H9 (cell line): ENCODE measurements at regions not wholly inside any gene's neighbourhood (a gene's known extent, or its start where the extent isn't known, plus 50 kb on each side); places are given as distances from the start of the nearest gene placed in this dataset.

ENCODE experiments used
- DNase-seq: peaks from one replicate; pipeline ENCODE4 v3.0.0-alpha.2; 2017
- H2AFZ ChIP-seq: one replicate; pipeline ENCODE4 v1.6.1; 2013; ENCODE audit warnings: mild to moderate bottlenecking, low read length, control low read depth, moderate library complexity
- H2AK5ac ChIP-seq: 2 replicates; pipeline ENCODE4 v1.6.1; 2013; ENCODE audit warnings: low read length, control low read depth, mixed read lengths; ENCODE audit not compliant: insufficient read length
- H2BK120ac ChIP-seq: one replicate; pipeline ENCODE4 v1.6.1; 2013; ENCODE audit warnings: low read depth, mild to moderate bottlenecking, low read length, control low read depth, inconsistent platforms; ENCODE audit not compliant: poor library complexity, severe bottlenecking
- H2BK12ac ChIP-seq: 2 replicates; pipeline ENCODE4 v1.6.1; 2013; ENCODE audit warnings: low read length, control low read depth, mixed read lengths, low read depth; ENCODE audit not compliant: insufficient read length
- H2BK15ac ChIP-seq: 2 replicates; pipeline ENCODE4 v1.6.1; 2013; ENCODE audit warnings: low read depth, low read length, control low read depth
- H2BK20ac ChIP-seq: one replicate; pipeline ENCODE4 v1.6.1; 2013; ENCODE audit warnings: low read depth, mild to moderate bottlenecking, low read length, control low read depth, inconsistent platforms; ENCODE audit not compliant: poor library complexity, severe bottlenecking
- H2BK5ac ChIP-seq: 2 replicates; pipeline ENCODE4 v1.6.1; 2013; ENCODE audit warnings: low read length, control low read depth, mixed read lengths; ENCODE audit not compliant: insufficient read length
- H3K14ac ChIP-seq: 2 replicates; pipeline ENCODE4 v1.6.1; 2013; ENCODE audit warnings: low read length, control low read depth; ENCODE audit not compliant: insufficient read depth
- H3K18ac ChIP-seq: 2 replicates; pipeline ENCODE4 v1.6.1; 2013; ENCODE audit warnings: low read depth, mild to moderate bottlenecking, mixed read lengths, low read length, control low read depth; ENCODE audit not compliant: insufficient read length
- H3K23ac ChIP-seq: 2 replicates; pipeline ENCODE4 v1.6.1; 2013; ENCODE audit warnings: low read length, control low read depth, mixed read lengths, low read depth; ENCODE audit not compliant: insufficient read length
- H3K23me2 ChIP-seq: 2 replicates; pipeline ENCODE4 v1.6.1; 2013; ENCODE audit warnings: low read depth, mild to moderate bottlenecking, mixed read lengths, low read length, control low read depth; ENCODE audit not compliant: insufficient read length, poor library complexity, severe bottlenecking
- H3K27ac ChIP-seq: 2 replicates; pipeline ENCODE4 v1.5.1; 2013; ENCODE audit warnings: low read length, control low read depth, mixed read lengths, low read depth; ENCODE audit not compliant: insufficient read length
- H3K27me3 ChIP-seq: 2 replicates; pipeline ENCODE4 v1.6.1; 2013; ENCODE audit warnings: low read length, control low read depth, inconsistent platforms; ENCODE audit not compliant: insufficient read depth
- H3K4ac ChIP-seq: 2 replicates; pipeline ENCODE4 v1.6.1; 2013; ENCODE audit warnings: low read depth, mild to moderate bottlenecking, control low read depth, inconsistent platforms, low read length, moderate library complexity
- H3K4me1 ChIP-seq: 2 replicates; pipeline ENCODE4 v1.6.1; 2013; ENCODE audit warnings: low read length, control low read depth, inconsistent platforms; ENCODE audit not compliant: insufficient read depth
- H3K4me2 ChIP-seq: 2 replicates; pipeline ENCODE4 v1.6.1; 2013; ENCODE audit warnings: low read length, control low read depth, mixed read lengths; ENCODE audit not compliant: insufficient read length, insufficient read depth
- H3K56ac ChIP-seq: 2 replicates; pipeline ENCODE4 v1.6.1; 2013; ENCODE audit warnings: low read depth, mild to moderate bottlenecking, mixed read lengths, low read length, control low read depth; ENCODE audit not compliant: insufficient read length
- H3K79me1 ChIP-seq: 2 replicates; pipeline ENCODE4 v1.6.1; 2013; ENCODE audit warnings: low read depth, mild to moderate bottlenecking, moderate library complexity, low read length, control low read depth, inconsistent platforms; ENCODE audit not compliant: insufficient read depth, poor library complexity, severe bottlenecking
- H3K79me2 ChIP-seq: 2 replicates; pipeline ENCODE4 v1.6.1; 2013; ENCODE audit warnings: low read length, control low read depth, inconsistent platforms; ENCODE audit not compliant: insufficient read depth
- H3K9ac ChIP-seq: 2 replicates; pipeline ENCODE4 v1.6.1; 2013; ENCODE audit warnings: low read length, control low read depth, mixed read lengths; ENCODE audit not compliant: insufficient read length; ENCODE audit errors: extremely low read depth
- H3K9me3 ChIP-seq: one replicate; pipeline ENCODE4 v1.6.1; 2013; ENCODE audit warnings: low read depth, low read length, inconsistent platforms; ENCODE audit not compliant: control insufficient read depth
- H3T11ph ChIP-seq: one replicate; pipeline ENCODE4 v1.6.1; 2013; ENCODE audit warnings: mild to moderate bottlenecking, low read length, control low read depth, inconsistent platforms
- H4K20me1 ChIP-seq: one replicate; pipeline ENCODE4 v1.6.1; 2013; ENCODE audit not compliant: control insufficient read depth, insufficient read length, insufficient read depth
- H4K5ac ChIP-seq: 2 replicates; pipeline ENCODE4 v1.6.1; 2013; ENCODE audit warnings: low read depth, mild to moderate bottlenecking, mixed read lengths, low read length, control low read depth; ENCODE audit not compliant: insufficient read length
- H4K8ac ChIP-seq: replicated peaks from 2 replicates; pipeline ENCODE4 v1.6.1; 2013; ENCODE audit warnings: low read length, control low read depth, mixed read lengths, low read depth; ENCODE audit not compliant: insufficient read length
- H4K91ac ChIP-seq: 2 replicates; pipeline ENCODE4 v1.6.1; 2013; ENCODE audit warnings: low read depth, mild to moderate bottlenecking, moderate library complexity, mixed read lengths, low read length, control low read depth; ENCODE audit not compliant: insufficient read length
- H3K27ac Mint-ChIP-seq, 3 experiments: 2 replicates in 2 of 3; 3 replicates in 1 of 3; pipeline ENCODE4 v1.8.0; 2020 to 2021; ENCODE audit warnings: mixed read lengths in 3 of 3, mild to moderate bottlenecking in 1 of 3, moderate library complexity in 1 of 3
- H3K27me3 Mint-ChIP-seq: 2 replicates; pipeline ENCODE4 v1.8.0; 2021; ENCODE audit warnings: low read depth, mild to moderate bottlenecking, moderate library complexity, mixed read lengths
- H3K36me3 Mint-ChIP-seq, 3 experiments: 2 replicates in 2 of 3; 3 replicates in 1 of 3; pipeline ENCODE4 v1.8.0; 2020 to 2021; ENCODE audit warnings: low read depth in 3 of 3, mixed read lengths in 3 of 3; ENCODE audit not compliant: insufficient read depth in 1 of 3
- H3K4me1 Mint-ChIP-seq, 2 experiments: 2 replicates each; pipeline ENCODE4 v1.8.0; 2020; ENCODE audit warnings: mixed read lengths in 2 of 2
- H3K4me3 Mint-ChIP-seq, 2 experiments: 2 replicates in 1 of 2; 3 replicates in 1 of 2; pipeline ENCODE4 v1.8.0; 2020 to 2021; ENCODE audit warnings: mild to moderate bottlenecking in 2 of 2, mixed read lengths in 2 of 2, moderate library complexity in 1 of 2
- H3K9me3 Mint-ChIP-seq, 2 experiments: 2 replicates in 1 of 2; 3 replicates in 1 of 2; pipeline ENCODE4 v1.8.0; 2020; ENCODE audit warnings: mild to moderate bottlenecking in 2 of 2, mixed read lengths in 2 of 2, moderate library complexity in 1 of 2
- WGBS: extraction: QIAGEN DNeasy Blood & Tissue Kit; methylation state at CpG from one replicate; pipeline ENCODE4 v1.1.7; 2013; ENCODE audit warnings: missing lambda C conversion rate, low lambda C conversion rate, mixed read lengths; ENCODE audit not compliant: insufficient read length; ENCODE audit errors: extremely low coverage; 5-methylcytosine and 5-hydroxymethylcytosine counted together
- TF ChIP-seq, protein P1 (sequence below): fragments of 200-600 bp; sonication (generic); conservative IDR thresholded peaks from 3 replicates; pipeline ENCODE4 v1.8.0; 2021; ENCODE audit warnings: antibody characterized with exemption, mild to moderate bottlenecking

GRCh38 chr4:128364565-128364964 lies 77.0 kb upstream of the PGRMC2 start:
- TF ChIP-seq, protein P1, sequence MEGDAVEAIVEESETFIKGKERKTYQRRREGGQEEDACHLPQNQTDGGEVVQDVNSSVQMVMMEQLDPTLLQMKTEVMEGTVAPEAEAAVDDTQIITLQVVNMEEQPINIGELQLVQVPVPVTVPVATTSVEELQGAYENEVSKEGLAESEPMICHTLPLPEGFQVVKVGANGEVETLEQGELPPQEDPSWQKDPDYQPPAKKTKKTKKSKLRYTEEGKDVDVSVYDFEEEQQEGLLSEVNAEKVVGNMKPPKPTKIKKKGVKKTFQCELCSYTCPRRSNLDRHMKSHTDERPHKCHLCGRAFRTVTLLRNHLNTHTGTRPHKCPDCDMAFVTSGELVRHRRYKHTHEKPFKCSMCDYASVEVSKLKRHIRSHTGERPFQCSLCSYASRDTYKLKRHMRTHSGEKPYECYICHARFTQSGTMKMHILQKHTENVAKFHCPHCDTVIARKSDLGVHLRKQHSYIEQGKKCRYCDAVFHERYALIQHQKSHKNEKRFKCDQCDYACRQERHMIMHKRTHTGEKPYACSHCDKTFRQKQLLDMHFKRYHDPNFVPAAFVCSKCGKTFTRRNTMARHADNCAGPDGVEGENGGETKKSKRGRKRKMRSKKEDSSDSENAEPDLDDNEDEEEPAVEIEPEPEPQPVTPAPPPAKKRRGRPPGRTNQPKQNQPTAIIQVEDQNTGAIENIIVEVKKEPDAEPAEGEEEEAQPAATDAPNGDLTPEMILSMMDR, result no peak
- Mint-ChIP-seq H3K4me3 (no peak overlapping the region), H3K36me3 (peaks cover 1 to 11% (median 11%) of the 10 kb centered on the region in 3 experiments), H3K27ac (no peak overlapping the region), H3K27me3 (no peaks in the 10 kb centered on the region; the same call in 1 of the 2 replicates), H3K4me1 (no peaks in the 10 kb centered on the region), H3K9me3 (peaks cover 12 to 13% of the 10 kb centered on the region in 2 experiments; a peak in 4 of 5 replicates)
- Histone ChIP-seq H3K4me1 (peaks cover 6% of the 10 kb centered on the region; the same call in 1 of the 2 replicates), H3K56ac (no peak overlapping the region), H2BK5ac (no peak overlapping the region), H4K20me1 (peaks cover 3% of the 10 kb centered on the region), H3K23me2 (no peaks in the 10 kb centered on the region), H3K79me1 (no peaks in the 10 kb centered on the region), H3K27ac (no peak overlapping the region), H3T11ph (no peak overlapping the region), H3K23ac (no peak overlapping the region), H3K14ac (no peak overlapping the region), H3K4me2 (no peak overlapping the region), H3K18ac (no peak overlapping the region), H2BK12ac (no peak overlapping the region), H2BK20ac (no peak overlapping the region), H3K79me2 (no peaks in the 10 kb centered on the region), H3K4ac (no peak overlapping the region), H4K91ac (no peak overlapping the region), H4K5ac (no peak overlapping the region), H2AFZ (no peak overlapping the region), H2BK15ac (no peak overlapping the region), H2BK120ac (no peak overlapping the region), H3K27me3 (no peaks in the 10 kb centered on the region), H2AK5ac (no peak overlapping the region), H3K9me3 (no peaks in the 10 kb centered on the region), H4K8ac (no peak overlapping the region), H3K9ac (no peak overlapping the region)
- DNase-seq, result no peak
- WGBS, result no CpG with 5 or more reads among the region's 7 CpGs
